CD8-positive, alpha-beta memory T cell (primary cell): ENCODE measurements at regions not wholly inside any gene's neighbourhood (a gene's known extent, or its start where the extent isn't known, plus 50 kb on each side); places are given as distances from the start of the nearest gene placed in this dataset.
A peak's percentile ranks its signal among the peaks of the same experiment; 100 is the strongest.

Experiments used
- CTCF ChIA-PET: fragments of 350-600 bp; sonication (Branson Sonifier 250); formaldehyde crosslinking; loops from one replicate; lab custom pipeline; 2021; ENCODE audit warnings: antibody characterized with exemption; lab: Charles Lee
- POLR2A ChIA-PET: fragments of 350-600 bp; sonication (Branson Sonifier 250); formaldehyde crosslinking; loops from one replicate; lab custom pipeline; 2021; ENCODE audit warnings: antibody characterized with exemption; lab: Charles Lee
- DNase-seq, 5 donors: peaks; one replicate each; pipeline versions ENCODE4 v3.0.0 to v3.0.0-alpha.2; 2020 to 2022; ENCODE audit warnings: mixed read lengths in 1 of 5
- H3K27ac ChIP-seq: one replicate; pipeline ENCODE4 v1.7.0; 2013; ENCODE audit warnings: low read depth, mild to moderate bottlenecking, low read length, moderate library complexity
- H3K27me3 ChIP-seq: 2 replicates; pipeline ENCODE4 v1.7.0; 2013; ENCODE audit warnings: low read length, mild to moderate bottlenecking; ENCODE audit not compliant: insufficient read depth, poor library complexity, severe bottlenecking
- H3K36me3 ChIP-seq: 2 replicates; pipeline ENCODE4 v1.7.0; 2013; ENCODE audit warnings: mild to moderate bottlenecking, low read length, moderate library complexity; ENCODE audit not compliant: insufficient read depth
- H3K4me1 ChIP-seq: 2 replicates; pipeline ENCODE4 v1.7.0; 2013; ENCODE audit warnings: mild to moderate bottlenecking, low read length, moderate library complexity; ENCODE audit not compliant: insufficient read depth
- H3K4me3 ChIP-seq: 2 replicates; pipeline ENCODE4 v1.7.0; 2013; ENCODE audit warnings: mild to moderate bottlenecking, low read length
- H3K9me3 ChIP-seq: 2 replicates; pipeline ENCODE4 v1.7.0; 2013; ENCODE audit warnings: mild to moderate bottlenecking, low read length
- H3K27ac Mint-ChIP-seq, 8 donors: one replicate each; pipeline ENCODE4 v1.8.0; 2020 to 2021; ENCODE audit warnings: mixed read lengths in 8 of 8, mild to moderate bottlenecking in 6 of 8, inconsistent platforms in 3 of 8, moderate library complexity in 3 of 8
- H3K27me3 Mint-ChIP-seq, 2 donors: one replicate each; pipeline ENCODE4 v1.8.0; 2020 to 2021; ENCODE audit warnings: mixed read lengths in 2 of 2, mild to moderate bottlenecking in 1 of 2, moderate library complexity in 1 of 2
- H3K36me3 Mint-ChIP-seq, 3 donors: one replicate each; pipeline ENCODE4 v1.8.0; 2020 to 2021; ENCODE audit warnings: mixed read lengths in 3 of 3, inconsistent platforms in 1 of 3, mild to moderate bottlenecking in 1 of 3
- H3K4me1 Mint-ChIP-seq, 3 donors: one replicate each; pipeline ENCODE4 v1.8.0; 2020 to 2021; ENCODE audit warnings: mixed read lengths in 3 of 3, inconsistent platforms in 1 of 3, mild to moderate bottlenecking in 1 of 3
- H3K4me3 Mint-ChIP-seq, 7 donors: one replicate each; pipeline ENCODE4 v1.8.0; 2020 to 2021; ENCODE audit warnings: mixed read lengths in 7 of 7, mild to moderate bottlenecking in 6 of 7, moderate library complexity in 4 of 7, inconsistent platforms in 2 of 7
- H3K9me3 Mint-ChIP-seq, 5 donors: one replicate each; pipeline ENCODE4 v1.8.0; 2020 to 2022; ENCODE audit warnings: mixed read lengths in 5 of 5, mild to moderate bottlenecking in 3 of 5, moderate library complexity in 2 of 5, inconsistent platforms in 1 of 5

- H3K36me3 Mint-ChIP-seq, result peaks cover 4 to 19% (median 6%) of the 10 kb centered on the region in 3 donors
Observed at GRCh38 chr6:141413196-141413595, 719.5 kb upstream of the GJE1 start.

GRCh38 chr6:141406761-141407160 lies 726.0 kb upstream of the GJE1 start:
- H3K9me3 ChIP-seq, result no peaks in the 10 kb centered on the region
- H3K4me3 Mint-ChIP-seq, result no peak overlapping the region
- H3K36me3 ChIP-seq, result no peaks in the 10 kb centered on the region
- H3K9me3 Mint-ChIP-seq, result peaks cover 3 to 30% (median 17%) of the 10 kb centered on the region in 5 donors
- H3K27ac Mint-ChIP-seq, result no peak overlapping the region
- H3K27me3 Mint-ChIP-seq, result no peaks in the 10 kb centered on the region
- H3K36me3 Mint-ChIP-seq, result peaks cover 4 to 21% (median 6%) of the 10 kb centered on the region in 3 donors
- H3K4me1 Mint-ChIP-seq, result peaks cover 14 to 19% (median 18%) of the 10 kb centered on the region in 3 donors
- no peak overlapping the region for H3K4me3 ChIP-seq
- no peak for DNase-seq
- ChIA-PET POLR2A (no interaction called here), CTCF (no interaction called here)
- H3K27ac ChIP-seq, result no peak overlapping the region
- no peaks in the 10 kb centered on the region for H3K4me1 ChIP-seq
- no peaks in the 10 kb centered on the region for H3K27me3 ChIP-seq

More at GRCh38 chr6:141413196-141413595, 719.5 kb upstream of the GJE1 start:
- no peaks in the 10 kb centered on the region for H3K4me1 ChIP-seq
- no peaks in the 10 kb centered on the region for H3K36me3 ChIP-seq
- H3K9me3 ChIP-seq, result no peaks in the 10 kb centered on the region
- no peak overlapping the region for H3K27ac ChIP-seq
- H3K27me3 ChIP-seq, result no peaks in the 10 kb centered on the region
- POLR2A ChIA-PET, result no interaction called here
- no peak overlapping the region for H3K4me3 ChIP-seq
- peaks cover 3 to 22% (median 12%) of the 10 kb centered on the region in 5 donors for H3K9me3 Mint-ChIP-seq
- CTCF ChIA-PET, result no interaction called here
- H3K4me1 Mint-ChIP-seq, result no peaks in the 10 kb centered on the region
- no peaks in the 10 kb centered on the region for H3K27me3 Mint-ChIP-seq
- no peak for DNase-seq
- H3K4me3 Mint-ChIP-seq, result no peak overlapping the region
- H3K27ac Mint-ChIP-seq, result peak overlapping the region in 1 of 8 donors; percentile 21

- Histone ChIP-seq H3K27ac (no peak overlapping the region), H3K27me3 (no peaks in the 10 kb centered on the region), H3K4me1 (no peaks in the 10 kb centered on the region), H3K4me3 (no peak overlapping the region), H3K9me3 (no peaks in the 10 kb centered on the region), H3K36me3 (no peaks in the 10 kb centered on the region)
- H3K4me1 Mint-ChIP-seq, result peaks cover 19 to 20% (median 19%) of the 10 kb centered on the region in 3 donors
- ChIA-PET POLR2A (no interaction called here), CTCF (no interaction called here)
- H3K27ac Mint-ChIP-seq, result no peak overlapping the region
- no peak for DNase-seq
- peaks cover 0 to 3% of the 10 kb centered on the region in 2 donors for H3K27me3 Mint-ChIP-seq
- H3K4me3 Mint-ChIP-seq, result no peak overlapping the region
- H3K9me3 Mint-ChIP-seq, result peaks cover 0 to 14% (median 10%) of the 10 kb centered on the region in 5 donors
- peaks cover 0 to 7% (median 4%) of the 10 kb centered on the region in 3 donors for H3K36me3 Mint-ChIP-seq
Observed at GRCh38 chr6:141403827-141404226, 728.9 kb upstream of the GJE1 start.

- H3K36me3 Mint-ChIP-seq, result peaks cover 0 to under 1% (median 0%) of the 10 kb centered on the region in 3 donors
- CTCF ChIA-PET, result no interaction called here
Observed at GRCh38 chr6:141403103-141403502, 729.6 kb upstream of the GJE1 start.

GRCh38 chr6:141402489-141402888 lies 730.2 kb upstream of the GJE1 start:
- Histone ChIP-seq H3K4me3 (no peak overlapping the region), H3K27me3 (no peaks in the 10 kb centered on the region), H3K4me1 (no peaks in the 10 kb centered on the region), H3K27ac (no peak overlapping the region), H3K9me3 (no peaks in the 10 kb centered on the region), H3K36me3 (no peaks in the 10 kb centered on the region)
- DNase-seq, result no peak
- Mint-ChIP-seq H3K4me1 (peaks cover 19 to 20% (median 19%) of the 10 kb centered on the region in 3 donors), H3K27me3 (peaks cover 0 to 3% of the 10 kb centered on the region in 2 donors), H3K9me3 (peaks cover 0 to 3% (median 0%) of the 10 kb centered on the region in 5 donors), H3K27ac (peak overlapping the region in 1 of 8 donors; percentile 25), H3K4me3 (no peak overlapping the region), H3K36me3 (no peaks in the 10 kb centered on the region)
- CTCF ChIA-PET, result no interaction called here
- POLR2A ChIA-PET, result no interaction called here

More at GRCh38 chr6:141403103-141403502, 729.6 kb upstream of the GJE1 start:
- Mint-ChIP-seq H3K27ac (peak overlapping the region in 2 of 8 donors; percentile 4 to 71), H3K9me3 (peaks cover 0 to 7% (median 3%) of the 10 kb centered on the region in 5 donors), H3K4me3 (no peak overlapping the region), H3K27me3 (peaks cover 0 to 3% of the 10 kb centered on the region in 2 donors), H3K4me1 (peaks cover 19 to 20% (median 19%) of the 10 kb centered on the region in 3 donors)
- Histone ChIP-seq H3K27me3 (no peaks in the 10 kb centered on the region), H3K4me1 (no peaks in the 10 kb centered on the region), H3K4me3 (no peak overlapping the region), H3K27ac (no peak overlapping the region), H3K36me3 (no peaks in the 10 kb centered on the region), H3K9me3 (no peaks in the 10 kb centered on the region)
- DNase-seq, result no peak
- POLR2A ChIA-PET, result no interaction called here

GRCh38 chr6:141401851-141402250 lies 730.9 kb upstream of the GJE1 start:
- Mint-ChIP-seq H3K9me3 (peaks cover 0 to under 1% (median 0%) of the 10 kb centered on the region in 5 donors), H3K4me3 (no peak overlapping the region), H3K27me3 (peaks cover 0 to 3% of the 10 kb centered on the region in 2 donors), H3K4me1 (peaks cover 19 to 20% (median 19%) of the 10 kb centered on the region in 3 donors), H3K27ac (peak overlapping the region in 1 of 8 donors; percentile 20), H3K36me3 (no peaks in the 10 kb centered on the region)
- Histone ChIP-seq H3K4me1 (no peaks in the 10 kb centered on the region), H3K36me3 (no peaks in the 10 kb centered on the region), H3K4me3 (no peak overlapping the region), H3K27me3 (no peaks in the 10 kb centered on the region), H3K9me3 (no peaks in the 10 kb centered on the region), H3K27ac (no peak overlapping the region)
- CTCF ChIA-PET, result no interaction called here
- DNase-seq, result no peak
- POLR2A ChIA-PET, result no interaction called here

GRCh38 chr6:141401168-141401567 lies 731.6 kb upstream of the GJE1 start:
- POLR2A ChIA-PET, result no interaction called here
- H3K27me3 Mint-ChIP-seq, result peaks cover 0 to 3% of the 10 kb centered on the region in 2 donors
- Histone ChIP-seq H3K27ac (no peak overlapping the region), H3K27me3 (no peaks in the 10 kb centered on the region), H3K4me3 (no peak overlapping the region), H3K9me3 (no peaks in the 10 kb centered on the region), H3K36me3 (no peaks in the 10 kb centered on the region), H3K4me1 (no peaks in the 10 kb centered on the region)
- no peaks in the 10 kb centered on the region for H3K9me3 Mint-ChIP-seq
- H3K4me1 Mint-ChIP-seq, result peaks cover 19 to 20% (median 19%) of the 10 kb centered on the region in 3 donors
- H3K36me3 Mint-ChIP-seq, result no peaks in the 10 kb centered on the region
- no peak overlapping the region for H3K4me3 Mint-ChIP-seq
- no peak for DNase-seq
- CTCF ChIA-PET, result no interaction called here
- H3K27ac Mint-ChIP-seq, result no peak overlapping the region

- H3K4me3 ChIP-seq, result no peak overlapping the region
- H3K9me3 ChIP-seq, result no peaks in the 10 kb centered on the region
- Mint-ChIP-seq H3K36me3 (no peaks in the 10 kb centered on the region), H3K4me3 (no peak overlapping the region), H3K27ac (no peak overlapping the region), H3K9me3 (no peaks in the 10 kb centered on the region), H3K4me1 (peaks cover 19 to 20% (median 19%) of the 10 kb centered on the region in 3 donors), H3K27me3 (peaks cover 0 to 3% of the 10 kb centered on the region in 2 donors)
- DNase-seq, result no peak
- H3K27me3 ChIP-seq, result no peaks in the 10 kb centered on the region
- ChIA-PET POLR2A (no interaction called here), CTCF (no interaction called here)
- no peak overlapping the region for H3K27ac ChIP-seq
- H3K36me3 ChIP-seq, result no peaks in the 10 kb centered on the region
- no peaks in the 10 kb centered on the region for H3K4me1 ChIP-seq
Observed at GRCh38 chr6:141398949-141399348, 733.8 kb upstream of the GJE1 start.
